ENCODE measurements at regions not wholly inside any gene's neighbourhood (a gene's known extent, or its start where the extent isn't known, plus 50 kb on each side); places are given as distances from the start of the nearest gene placed in this dataset.
"Not testable (repeated sequence)": the region's sequence is repeated elsewhere in the genome, so short reads cannot be mapped to it uniquely, and the experiment has no call there.

DNA sequence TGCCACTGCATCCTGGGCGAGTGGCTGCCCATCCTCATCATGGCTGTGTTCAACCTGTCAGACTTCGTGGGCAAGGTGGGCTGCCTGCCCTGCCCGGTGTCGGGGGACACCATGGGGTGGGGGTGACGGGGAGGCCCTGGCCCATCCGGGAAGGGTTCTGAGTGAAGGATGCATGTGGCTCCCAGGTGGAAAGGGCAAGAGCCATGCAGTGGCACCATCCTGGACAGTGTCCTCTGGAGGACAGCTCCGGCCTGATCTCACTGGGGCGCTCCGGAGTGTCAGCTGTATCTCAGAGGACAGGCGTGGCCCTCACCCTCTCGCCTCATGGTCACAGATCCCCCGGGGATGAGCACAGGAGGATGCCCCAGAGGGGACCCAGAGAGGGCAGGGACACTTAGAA lies 439.6 kb upstream of the ZNF722 start:
- not testable (repeated sequence) for TF ChIP-seq TOX (CRISPR knock-in tag; IDR thresholded peaks at IDR 0.05; ENCODE audit: borderline replicate concordance); ZFP3 (CRISPR knock-in tag; IDR thresholded peaks at IDR 0.05); ZNF565 (CRISPR knock-in tag; conservative IDR thresholded peaks at IDR 0.05; ENCODE audit: low read depth)
